Bone marrow (tissue), 2 donors: ENCODE measurements at regions not wholly inside any gene's neighbourhood (a gene's known extent, or its start where the extent isn't known, plus 50 kb on each side); places are given as distances from the start of the nearest gene placed in this dataset.

ENCODE experiments used
- DNase-seq, 2 donors: peaks; one replicate each; lab custom pipeline; 2025; lab: John Stamatoyannopoulos, UW

- DNase-seq = no peak
Observed at GRCh38 chr6:108751851-108752732, 96.1 kb upstream of the ARMC2 start.

- DNase-seq = no peak
Observed at GRCh38 chr6:108752733-108753590, 95.3 kb upstream of the ARMC2 start.

- no peak for DNase-seq
Observed at GRCh38 chr6:108755257-108756240, 92.7 kb upstream of the ARMC2 start.

DNA sequence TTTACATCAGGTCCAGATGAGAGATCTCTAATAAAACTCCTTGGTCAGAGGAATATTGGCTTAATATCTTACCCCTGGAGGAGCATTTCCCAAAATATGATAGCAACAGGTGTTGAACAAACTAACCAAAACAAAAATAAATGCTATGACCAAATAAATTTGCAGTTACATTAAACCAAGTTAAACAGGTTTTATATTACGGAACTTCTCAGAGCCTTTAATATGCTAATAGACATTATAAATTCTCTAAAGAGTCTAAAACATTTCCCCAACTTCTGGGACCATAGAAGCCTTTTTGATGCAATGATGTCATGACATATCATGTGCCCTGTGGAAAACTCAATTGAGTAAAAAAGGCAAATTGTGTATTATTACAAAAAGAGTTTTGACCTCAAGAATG lies 90.9 kb upstream of the ARMC2 start:
- no peak for DNase-seq

- no peak for DNase-seq
Observed at GRCh38 chr6:108758884-108759283, 89.3 kb upstream of the ARMC2 start.

GRCh38 chr6:108760126-108761050 lies 87.8 kb upstream of the ARMC2 start:
- no peak for DNase-seq

GRCh38 chr6:108762394-108762793 lies 85.8 kb upstream of the ARMC2 start:
- peak in 1 of 2 donors; percentile 37 for DNase-seq

DNA sequence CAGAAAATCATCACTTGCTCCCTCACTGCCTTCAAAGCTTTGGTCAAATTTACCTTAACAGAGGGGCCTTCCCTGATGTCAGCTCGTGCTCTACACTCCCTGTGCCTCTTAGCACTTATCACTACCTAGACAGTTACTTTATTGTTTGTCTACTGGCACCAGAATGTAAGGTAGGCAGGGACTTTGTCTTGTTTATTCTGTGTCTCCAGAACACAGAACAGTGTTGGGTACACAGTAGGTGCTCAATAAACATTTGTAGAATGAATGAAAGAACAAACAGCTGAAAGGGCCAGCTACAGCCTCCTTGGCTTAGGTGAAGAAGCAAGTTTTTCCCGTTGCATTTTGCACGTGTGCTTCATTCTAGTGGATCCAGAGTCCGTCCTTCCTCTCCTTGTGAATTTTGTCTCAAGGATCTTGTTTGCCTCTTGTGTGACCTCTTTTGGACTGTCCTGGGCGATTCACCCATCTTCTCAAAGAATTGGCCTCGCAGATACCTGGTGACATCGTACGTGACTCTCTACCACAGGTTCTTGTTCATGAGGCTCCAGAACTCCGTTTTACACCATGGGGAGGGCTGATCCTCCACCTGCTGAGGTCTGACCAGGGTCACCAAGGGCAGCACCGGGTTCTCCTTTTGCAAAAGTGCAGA lies 84.2 kb upstream of the ARMC2 start:
- DNase-seq = no peak

DNA sequence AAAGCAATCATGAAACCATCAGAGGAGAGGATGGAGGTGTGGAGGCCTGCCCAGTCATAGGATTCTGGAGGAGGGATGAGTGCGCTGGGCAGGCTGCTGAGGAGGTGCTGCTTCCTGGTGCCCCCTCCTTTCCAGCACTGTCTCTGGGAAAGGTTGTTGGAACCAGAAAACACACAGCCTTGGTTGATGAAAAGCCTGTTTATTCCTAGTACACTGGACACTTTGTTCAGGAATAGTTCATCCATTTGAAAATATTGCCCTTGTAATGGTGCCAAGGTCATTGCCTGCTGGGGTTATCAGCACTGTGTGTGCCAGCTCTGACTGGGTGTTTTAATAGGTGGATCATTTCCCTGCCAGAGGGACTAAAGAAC lies 83.7 kb upstream of the ARMC2 start:
- DNase-seq = no peak

GRCh38 chr6:108765495-108765894 lies 82.7 kb upstream of the ARMC2 start:
- DNase-seq = no peak

GRCh38 chr6:108766419-108766818 lies 81.8 kb upstream of the ARMC2 start:
- no peak for DNase-seq

DNA sequence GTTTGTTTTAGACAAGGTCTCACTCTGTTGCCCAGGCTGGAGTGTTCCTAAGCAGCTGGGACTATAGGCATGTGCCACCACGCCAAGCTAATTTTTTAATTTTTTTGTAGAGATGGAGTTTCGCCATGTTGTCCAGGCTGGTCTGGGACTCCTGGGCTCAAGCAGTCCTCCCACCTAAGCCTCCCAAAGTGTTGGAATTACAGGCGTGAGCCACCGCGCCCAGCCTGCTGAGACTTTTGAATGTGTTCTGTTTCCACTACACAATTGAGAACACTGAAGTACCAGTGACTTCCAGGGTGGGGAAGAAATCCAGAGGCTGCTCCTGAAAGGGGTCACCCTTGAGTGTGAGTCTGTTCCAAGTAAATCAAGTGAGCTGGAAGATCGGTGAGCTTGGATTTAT lies 81.3 kb upstream of the ARMC2 start:
- DNase-seq = no peak

GRCh38 chr6:108767418-108768165 lies 80.6 kb upstream of the ARMC2 start:
- no peak for DNase-seq

DNA sequence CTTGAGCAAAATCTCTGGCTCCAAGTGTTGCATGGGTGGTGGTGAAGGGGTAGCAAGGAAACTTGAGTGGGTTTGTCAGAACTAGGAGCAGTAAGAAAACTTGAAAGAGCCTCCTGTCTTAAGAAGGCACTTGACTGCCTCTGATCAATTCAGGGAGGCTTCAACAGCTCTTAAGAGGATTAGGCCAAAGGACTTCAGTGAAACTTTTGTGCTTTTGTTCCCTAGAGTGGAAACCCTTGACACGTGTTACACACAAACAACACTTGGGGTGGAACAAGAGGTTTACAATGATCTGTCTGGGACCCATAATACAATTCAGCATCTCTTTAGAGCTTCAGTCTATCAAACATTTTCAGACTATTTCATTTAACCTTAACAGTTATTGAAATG lies 80.1 kb upstream of the ARMC2 start:
- DNase-seq = no peak

GRCh38 chr6:108768792-108769524 lies 79.3 kb upstream of the ARMC2 start:
- no peak for DNase-seq

GRCh38 chr6:108771421-108771820 lies 76.8 kb upstream of the ARMC2 start:
- DNase-seq = no peak

DNA sequence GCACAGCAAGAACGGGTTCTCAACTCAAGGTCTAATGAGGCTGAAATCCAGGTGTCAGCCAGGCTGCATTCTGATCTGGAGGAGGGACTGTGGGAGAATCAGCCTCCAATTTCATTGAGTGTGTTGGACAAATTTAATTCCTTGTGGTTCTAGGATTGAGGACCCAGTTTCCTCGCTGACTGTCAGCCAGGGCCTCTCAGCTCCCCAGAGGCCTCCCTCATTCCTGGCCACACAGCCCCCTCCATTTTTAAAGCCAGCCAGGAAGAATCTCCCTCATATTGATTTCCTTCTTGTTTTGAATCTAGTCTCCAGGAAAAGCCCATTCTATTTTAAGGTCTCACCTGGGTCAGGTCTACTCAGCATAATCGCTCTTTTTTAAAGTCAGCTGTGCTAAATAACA lies 73.7 kb upstream of the ARMC2 start:
- DNase-seq = no peak

DNA sequence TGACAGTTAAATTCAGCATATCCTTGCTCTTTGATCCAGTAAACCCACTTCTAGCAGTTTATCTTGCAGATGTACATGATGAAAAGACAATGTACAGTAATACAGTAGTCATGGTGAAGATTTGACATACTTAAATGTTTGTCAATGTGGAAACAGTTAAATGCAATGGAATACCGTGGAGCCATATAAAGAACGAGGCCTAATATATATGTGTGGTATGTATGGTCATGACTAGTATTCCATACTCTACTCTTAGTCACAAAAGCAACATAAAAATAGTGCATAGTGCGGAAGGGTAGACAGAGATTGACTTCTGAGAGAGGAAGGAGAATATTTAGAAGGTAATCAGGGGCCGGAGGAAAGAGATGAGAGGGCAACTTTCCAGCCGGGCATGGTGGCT lies 70.7 kb upstream of the ARMC2 start:
- no peak for DNase-seq
